ENCODE measurements at regions not wholly inside any gene's neighbourhood (a gene's known extent, or its start where the extent isn't known, plus 50 kb on each side); places are given as distances from the start of the nearest gene placed in this dataset.

GRCh38 chr6:45724027-45724426, 291.6 kb downstream of the CLIC5 start:
- no peaks in the 10 kb centered on the region for H3K9me1 ChIP-seq (replicated peaks; ENCODE audit: control insufficient read depth, extremely low read depth, insufficient read depth, low read length)
- H3K36me3 ChIP-seq (ENCODE audit: control insufficient read depth in 2 of 2, extremely low read depth in 1 of 2, insufficient read depth in 2 of 2, low read length in 2 of 2): no peaks in the 10 kb centered on the region
- DNase-seq (ENCODE audit: low read depth, low spot score) (no peak), FAIRE-seq (no peak)
- H3K4me3 ChIP-seq (replicated peaks in 1 of 3; ENCODE audit: insufficient read depth in 1 of 3, low read depth in 1 of 3, low read length in 3 of 3): no peak overlapping the region
- H3K4me1 ChIP-seq (ENCODE audit: control insufficient read depth, extremely low read depth, insufficient read depth, low read length): no peaks in the 10 kb centered on the region
- no peak for TF ChIP-seq FOS (IDR thresholded peaks at IDR 0.05; ENCODE audit: borderline replicate concordance, insufficient read depth, low read length)
- no peaks in the 10 kb centered on the region for H3K79me2 ChIP-seq (ENCODE audit: control insufficient read depth, insufficient read depth, low read length)
- POLR2A ChIA-PET: no interaction called here
- CTCF ChIA-PET: interaction anchor here (1.5 to 1.7 kb wide), 2 partner anchors 9 kb away, joined by 9 to 12 read pairs; no protein-coding TSS in a partner anchor
- no peak overlapping the region for H3K27ac ChIP-seq (ENCODE audit: insufficient read depth, low read depth, low read length)
- no peaks in the 10 kb centered on the region for H4K20me1 ChIP-seq (replicated peaks; ENCODE audit: control insufficient read depth, extremely low read depth, insufficient read depth, low read length)
- BruUV-seq (replicated peaks): no TSS peak
- intact Hi-C loops (cut with micrococcal nuclease) (no loop called here), dilution Hi-C loops (cut with MboI; ENCODE audit: extremely low pct_ligation_motif_present, low sequenced_read_pairs) (no loop called here)
- no peak overlapping the region for H3K4me2 ChIP-seq (ENCODE audit: insufficient read depth, low read length)
- H2AFZ ChIP-seq (ENCODE audit: low read depth, low read length): no peak overlapping the region
- no peaks in the 10 kb centered on the region for H3K9me3 ChIP-seq (replicated peaks; ENCODE audit: control insufficient read depth, insufficient read depth, low read length)
- peaks cover 3 to 6% of the 10 kb centered on the region in 2 experiments for H3K27me3 ChIP-seq (ENCODE audit: control insufficient read depth in 2 of 2, insufficient read depth in 2 of 2, low read length in 2 of 2)
- H3K9ac ChIP-seq (replicated peaks; ENCODE audit: extremely low read depth, insufficient read depth, low read length): no peak overlapping the region

- no peak for FAIRE-seq
- intact Hi-C loops (cut with micrococcal nuclease): no loop called here
- CTCF ChIA-PET: interaction anchor here (1.7 to 2.9 kb wide), 2 partner anchors 8 to 636 kb away, joined by 8 to 12 read pairs; no protein-coding TSS in a partner anchor
These were observed 292.8 kb downstream of the CLIC5 start for GRCh38 chr6:45722876-45723275.

More at GRCh38 chr6:45722876-45723275, 292.8 kb downstream of the CLIC5 start:
- H3K27me3 ChIP-seq (ENCODE audit: control insufficient read depth in 2 of 2, insufficient read depth in 2 of 2, low read length in 2 of 2): peaks cover 3 to 6% of the 10 kb centered on the region in 2 experiments
- no peak for DNase-seq (ENCODE audit: low read depth, low spot score)
- no peaks in the 10 kb centered on the region for H3K36me3 ChIP-seq (ENCODE audit: control insufficient read depth in 2 of 2, extremely low read depth in 1 of 2, insufficient read depth in 2 of 2, low read length in 2 of 2)
- TF ChIP-seq FOS (IDR thresholded peaks at IDR 0.05; ENCODE audit: borderline replicate concordance, insufficient read depth, low read length): no peak
- no peak for TF ChIP-seq MYC (IDR thresholded peaks at IDR 0.05; ENCODE audit: low read depth, low read length)
- no peak for TF ChIP-seq JUN (IDR thresholded peaks at IDR 0.05; ENCODE audit: borderline replicate concordance, insufficient read depth, insufficient read length, low read depth)
- TF ChIP-seq POLR2A (IDR thresholded peaks at IDR 0.05; ENCODE audit: low read depth, low read length): no peak
- TF ChIP-seq MAX (IDR thresholded peaks at IDR 0.05; ENCODE audit: insufficient read depth, insufficient read length): no peak
- TF ChIP-seq GATA2 (IDR thresholded peaks at IDR 0.05; ENCODE audit: insufficient read depth, insufficient read length, low read depth, low read length): no peak
- no peak for TF ChIP-seq CTCF (IDR thresholded peaks at IDR 0.05; ENCODE audit: extremely low read depth in 1 of 2, insufficient read depth in 1 of 2, low read depth in 1 of 2, low read length in 2 of 2)
- TF ChIP-seq POLR2AphosphoS5 (IDR thresholded peaks at IDR 0.05; ENCODE audit: insufficient read depth, low read depth, low read length): no peak
- H2AFZ ChIP-seq (ENCODE audit: low read depth, low read length): no peak overlapping the region
- no peak overlapping the region for H3K27ac ChIP-seq (ENCODE audit: insufficient read depth, low read depth, low read length)
- no peaks in the 10 kb centered on the region for H3K9me1 ChIP-seq (replicated peaks; ENCODE audit: control insufficient read depth, extremely low read depth, insufficient read depth, low read length)
- H4K20me1 ChIP-seq (replicated peaks; ENCODE audit: control insufficient read depth, extremely low read depth, insufficient read depth, low read length): no peaks in the 10 kb centered on the region
- no peak overlapping the region for H3K9ac ChIP-seq (replicated peaks; ENCODE audit: extremely low read depth, insufficient read depth, low read length)
- H3K79me2 ChIP-seq (ENCODE audit: control insufficient read depth, insufficient read depth, low read length): no peaks in the 10 kb centered on the region
- no peaks in the 10 kb centered on the region for H3K4me1 ChIP-seq (ENCODE audit: control insufficient read depth, extremely low read depth, insufficient read depth, low read length)
- no peak overlapping the region for H3K4me2 ChIP-seq (ENCODE audit: insufficient read depth, low read length)
- POLR2A ChIA-PET: no interaction called here
- no peak overlapping the region for H3K4me3 ChIP-seq (replicated peaks in 1 of 3; ENCODE audit: insufficient read depth in 1 of 3, low read depth in 1 of 3, low read length in 3 of 3)
- dilution Hi-C loops (cut with MboI; ENCODE audit: extremely low pct_ligation_motif_present, low sequenced_read_pairs): no loop called here
- H3K9me3 ChIP-seq (replicated peaks; ENCODE audit: control insufficient read depth, insufficient read depth, low read length): no peaks in the 10 kb centered on the region
- no TSS peak for BruUV-seq (replicated peaks)

Data from endothelial cell of umbilical vein (primary cell).